ENCODE measurements at regions not wholly inside any gene's neighbourhood (a gene's known extent, or its start where the extent isn't known, plus 50 kb on each side); places are given as distances from the start of the nearest gene placed in this dataset.

- no peak overlapping the region for H3K9ac ChIP-seq (ENCODE audit: low read length)
- no peak overlapping the region for H3K14ac ChIP-seq (ENCODE audit: low read length in 2 of 2)
- DNase-seq: no peak
- no peak overlapping the region for H2BK120ac ChIP-seq (ENCODE audit: low read depth, low read length)
- H2BK12ac ChIP-seq (ENCODE audit: low read length in 2 of 2): no peak overlapping the region
- 100% methylated on average over 1 of the region's 3 CpGs for WGBS
- H3K4ac ChIP-seq (ENCODE audit: low read depth in 1 of 2, low read length in 2 of 2): no peak overlapping the region
- H3K27me3 ChIP-seq (ENCODE audit: control insufficient read depth in 1 of 2, insufficient read depth in 1 of 2, low read length in 2 of 2): no peaks in the 10 kb centered on the region
- H2BK15ac ChIP-seq (ENCODE audit: low read depth, poor library complexity, severe bottlenecking): no peak overlapping the region
- no peak overlapping the region for H2BK5ac ChIP-seq (ENCODE audit: low read depth, low read length, poor library complexity, severe bottlenecking)
- H3K23ac ChIP-seq (ENCODE audit: low read length in 2 of 2): no peak overlapping the region
- H3K4me3 ChIP-seq (ENCODE audit: insufficient read depth in 1 of 2, low read depth in 1 of 2, low read length in 2 of 2): no peak overlapping the region
- no peak overlapping the region for H3K4me2 ChIP-seq (ENCODE audit: low read length, poor library complexity, severe bottlenecking)
- no peaks in the 10 kb centered on the region for H3K79me1 ChIP-seq (replicated peaks; ENCODE audit: low read length, poor library complexity, severe bottlenecking)
- no peaks in the 10 kb centered on the region for H3K9me3 ChIP-seq (ENCODE audit: control insufficient read depth, low read length)
- H4K91ac ChIP-seq (ENCODE audit: low read length): no peak overlapping the region
- peaks cover 2% of the 10 kb centered on the region for H3K4me1 ChIP-seq (ENCODE audit: control insufficient read depth, insufficient read depth, low read depth, low read length)
- no peak overlapping the region for H2AK5ac ChIP-seq (ENCODE audit: low read length, severe bottlenecking)
- no peaks in the 10 kb centered on the region for H3K36me3 ChIP-seq (ENCODE audit: control insufficient read depth in 1 of 2, insufficient read depth in 2 of 2, low read depth in 1 of 2, low read length in 2 of 2)
- no peak overlapping the region for H3K27ac ChIP-seq (ENCODE audit: low read length, poor library complexity, severe bottlenecking)
- H4K8ac ChIP-seq (ENCODE audit: low read length): no peak overlapping the region
- no peak overlapping the region for H2AFZ ChIP-seq (ENCODE audit: low read depth, low read length)
- no peak overlapping the region for H3K18ac ChIP-seq (ENCODE audit: low read depth in 1 of 2, low read length in 2 of 2)
Measured at GRCh38 chr9:31135567-31135966, 1248.9 kb upstream of the ACO1 start.

- Histone ChIP-seq H3K14ac (ENCODE audit: low read length in 2 of 2) (no peak overlapping the region), H2AK5ac (ENCODE audit: low read length, severe bottlenecking) (no peak overlapping the region), H2BK12ac (ENCODE audit: low read length in 2 of 2) (no peak overlapping the region), H3K23ac (ENCODE audit: low read length in 2 of 2) (no peak overlapping the region), H3K4ac (ENCODE audit: low read depth in 1 of 2, low read length in 2 of 2) (no peak overlapping the region), H4K8ac (ENCODE audit: low read length) (no peak overlapping the region), H3K18ac (ENCODE audit: low read depth in 1 of 2, low read length in 2 of 2) (no peak overlapping the region), H2BK5ac (ENCODE audit: low read depth, low read length, poor library complexity, severe bottlenecking) (no peak overlapping the region), H3K36me3 (ENCODE audit: control insufficient read depth in 1 of 2, insufficient read depth in 2 of 2, low read depth in 1 of 2, low read length in 2 of 2) (no peaks in the 10 kb centered on the region), H2BK120ac (ENCODE audit: low read depth, low read length) (no peak overlapping the region), H4K91ac (ENCODE audit: low read length) (no peak overlapping the region), H2AFZ (ENCODE audit: low read depth, low read length) (no peak overlapping the region), H3K4me1 (ENCODE audit: control insufficient read depth, insufficient read depth, low read depth, low read length) (peaks cover 2% of the 10 kb centered on the region), H3K4me2 (ENCODE audit: low read length, poor library complexity, severe bottlenecking) (no peak overlapping the region), H3K79me1 (replicated peaks; ENCODE audit: low read length, poor library complexity, severe bottlenecking) (no peaks in the 10 kb centered on the region), H3K27ac (ENCODE audit: low read length, poor library complexity, severe bottlenecking) (no peak overlapping the region), H3K4me3 (ENCODE audit: insufficient read depth in 1 of 2, low read depth in 1 of 2, low read length in 2 of 2) (no peak overlapping the region), H2BK15ac (ENCODE audit: low read depth, poor library complexity, severe bottlenecking) (no peak overlapping the region), H3K9ac (ENCODE audit: low read length) (no peak overlapping the region), H3K27me3 (ENCODE audit: control insufficient read depth in 1 of 2, insufficient read depth in 1 of 2, low read length in 2 of 2) (no peaks in the 10 kb centered on the region), H3K9me3 (ENCODE audit: control insufficient read depth, low read length) (no peaks in the 10 kb centered on the region)
- DNase-seq: no peak
- 100% methylated on average over 1 of the region's 2 CpGs for WGBS
Measured at GRCh38 chr9:31136524-31136923, 1247.9 kb upstream of the ACO1 start.

GRCh38 chr9:31137176-31138160 is 1247.0 kb upstream of the ACO1 start:
- Histone ChIP-seq H2AK5ac (ENCODE audit: low read length, severe bottlenecking) (peak overlapping the region; percentile 8), H3K14ac (ENCODE audit: low read length in 2 of 2) (no peak overlapping the region), H3K36me3 (ENCODE audit: control insufficient read depth in 1 of 2, insufficient read depth in 2 of 2, low read depth in 1 of 2, low read length in 2 of 2) (no peaks in the 10 kb centered on the region), H2BK5ac (ENCODE audit: low read depth, low read length, poor library complexity, severe bottlenecking) (peak overlapping the region; percentile 12), H3K4me2 (ENCODE audit: low read length, poor library complexity, severe bottlenecking) (no peak overlapping the region), H2BK15ac (ENCODE audit: low read depth, poor library complexity, severe bottlenecking) (no peak overlapping the region), H3K27ac (ENCODE audit: low read length, poor library complexity, severe bottlenecking) (peak overlapping the region; percentile 89), H3K23ac (ENCODE audit: low read length in 2 of 2) (no peak overlapping the region), H2BK12ac (ENCODE audit: low read length in 2 of 2) (no peak overlapping the region), H4K91ac (ENCODE audit: low read length) (no peak overlapping the region), H3K9ac (ENCODE audit: low read length) (no peak overlapping the region), H3K4ac (ENCODE audit: low read depth in 1 of 2, low read length in 2 of 2) (no peak overlapping the region), H3K9me3 (ENCODE audit: control insufficient read depth, low read length) (no peaks in the 10 kb centered on the region), H3K4me3 (ENCODE audit: insufficient read depth in 1 of 2, low read depth in 1 of 2, low read length in 2 of 2) (no peak overlapping the region), H4K8ac (ENCODE audit: low read length) (no peak overlapping the region), H2AFZ (ENCODE audit: low read depth, low read length) (no peak overlapping the region), H3K18ac (ENCODE audit: low read depth in 1 of 2, low read length in 2 of 2) (no peak overlapping the region), H3K79me1 (replicated peaks; ENCODE audit: low read length, poor library complexity, severe bottlenecking) (no peaks in the 10 kb centered on the region), H2BK120ac (ENCODE audit: low read depth, low read length) (no peak overlapping the region), H3K4me1 (ENCODE audit: control insufficient read depth, insufficient read depth, low read depth, low read length) (peaks cover 2% of the 10 kb centered on the region), H3K27me3 (ENCODE audit: control insufficient read depth in 1 of 2, insufficient read depth in 1 of 2, low read length in 2 of 2) (no peaks in the 10 kb centered on the region)
- 48% methylated on average over 5 of the region's 6 CpGs for WGBS
- DNase-seq: peak; percentile 92

GRCh38 chr9:31140316-31140715 is 1244.1 kb upstream of the ACO1 start:
- no peak overlapping the region for H3K27ac ChIP-seq (ENCODE audit: low read length, poor library complexity, severe bottlenecking)
- no peak overlapping the region for H4K8ac ChIP-seq (ENCODE audit: low read length)
- no peak overlapping the region for H3K23ac ChIP-seq (ENCODE audit: low read length in 2 of 2)
- DNase-seq: peak; percentile 29
- H3K18ac ChIP-seq (ENCODE audit: low read depth in 1 of 2, low read length in 2 of 2): no peak overlapping the region
- no peak overlapping the region for H2BK5ac ChIP-seq (ENCODE audit: low read depth, low read length, poor library complexity, severe bottlenecking)
- H3K4me3 ChIP-seq (ENCODE audit: insufficient read depth in 1 of 2, low read depth in 1 of 2, low read length in 2 of 2): no peak overlapping the region
- no peak overlapping the region for H3K14ac ChIP-seq (ENCODE audit: low read length in 2 of 2)
- no peak overlapping the region for H3K4me2 ChIP-seq (ENCODE audit: low read length, poor library complexity, severe bottlenecking)
- no peak overlapping the region for H3K9ac ChIP-seq (ENCODE audit: low read length)
- no peaks in the 10 kb centered on the region for H3K79me1 ChIP-seq (replicated peaks; ENCODE audit: low read length, poor library complexity, severe bottlenecking)
- H3K36me3 ChIP-seq (ENCODE audit: control insufficient read depth in 1 of 2, insufficient read depth in 2 of 2, low read depth in 1 of 2, low read length in 2 of 2): no peaks in the 10 kb centered on the region
- H2BK15ac ChIP-seq (ENCODE audit: low read depth, poor library complexity, severe bottlenecking): no peak overlapping the region
- no peak overlapping the region for H4K91ac ChIP-seq (ENCODE audit: low read length)
- no peak overlapping the region for H2AK5ac ChIP-seq (ENCODE audit: low read length, severe bottlenecking)
- no peaks in the 10 kb centered on the region for H3K9me3 ChIP-seq (ENCODE audit: control insufficient read depth, low read length)
- no peak overlapping the region for H2BK12ac ChIP-seq (ENCODE audit: low read length in 2 of 2)
- H2AFZ ChIP-seq (ENCODE audit: low read depth, low read length): no peak overlapping the region
- no peak overlapping the region for H2BK120ac ChIP-seq (ENCODE audit: low read depth, low read length)
- WGBS: 40% methylated on average over 1 of the region's 1 CpG
- peaks cover 2% of the 10 kb centered on the region for H3K4me1 ChIP-seq (ENCODE audit: control insufficient read depth, insufficient read depth, low read depth, low read length)
- H3K27me3 ChIP-seq (ENCODE audit: control insufficient read depth in 1 of 2, insufficient read depth in 1 of 2, low read length in 2 of 2): no peaks in the 10 kb centered on the region
- no peak overlapping the region for H3K4ac ChIP-seq (ENCODE audit: low read depth in 1 of 2, low read length in 2 of 2)
